Astrocyte (in vitro differentiated cells and primary cell): ENCODE measurements at regions not wholly inside any gene's neighbourhood (a gene's known extent, or its start where the extent isn't known, plus 50 kb on each side); places are given as distances from the start of the nearest gene placed in this dataset.

Experiments
- DNase-seq: peaks from one replicate; pipeline ENCODE4 v3.0.0-alpha.2; 2010; ENCODE audit warnings: low read depth
- FAIRE-seq: peaks from 2 replicates; lab custom pipeline; 2011; peaks lifted over from hg19 to GRCh38; lab: Jason Lieb, UNC
- H2AFZ ChIP-seq: 2 replicates; pipeline ENCODE4 v1.6.0; 2012; ENCODE audit warnings: low read depth, low read length, inconsistent platforms
- H3K27ac ChIP-seq: 2 replicates; pipeline ENCODE4 v1.5.1; 2011; ENCODE audit warnings: low read depth, low read length, inconsistent platforms
- H3K27me3 ChIP-seq: 2 replicates; pipeline ENCODE4 v1.6.0; 2011; ENCODE audit warnings: low read length, inconsistent platforms; ENCODE audit not compliant: insufficient read depth
- H3K36me3 ChIP-seq: 2 replicates; pipeline ENCODE4 v1.5.1; 2011; ENCODE audit warnings: low read length, inconsistent platforms; ENCODE audit not compliant: insufficient read depth
- H3K4me1 ChIP-seq: 2 replicates; pipeline ENCODE4 v1.5.1; 2011; ENCODE audit warnings: low read length, inconsistent platforms; ENCODE audit not compliant: insufficient read depth
- H3K4me2 ChIP-seq: 2 replicates; pipeline ENCODE4 v1.6.0; 2012; ENCODE audit warnings: low read length, inconsistent platforms
- H3K4me3 ChIP-seq: 2 replicates; pipeline ENCODE4 v1.5.1; 2011; ENCODE audit warnings: low read depth, mild to moderate bottlenecking, low read length, inconsistent platforms; ENCODE audit not compliant: insufficient read depth
- H3K79me2 ChIP-seq: 2 replicates; pipeline ENCODE4 v1.6.0; 2012; ENCODE audit warnings: mild to moderate bottlenecking, low read length, inconsistent platforms; ENCODE audit not compliant: insufficient read depth
- H3K9ac ChIP-seq: 2 replicates; pipeline ENCODE4 v1.6.0; 2012; ENCODE audit warnings: mild to moderate bottlenecking, low read length, inconsistent platforms
- H3K9me3 ChIP-seq: 2 replicates; pipeline ENCODE4 v1.5.1; 2012; ENCODE audit warnings: low read depth, mild to moderate bottlenecking, low read length, inconsistent platforms; ENCODE audit not compliant: insufficient read depth
- H4K20me1 ChIP-seq: 2 replicates; pipeline ENCODE4 v1.6.0; 2012; ENCODE audit warnings: low read length, inconsistent platforms; ENCODE audit not compliant: insufficient read depth
- H3K27ac Mint-ChIP-seq: one replicate; pipeline ENCODE4 v1.8.0; 2021; ENCODE audit warnings: mild to moderate bottlenecking, mixed read lengths; ENCODE audit not compliant: unreplicated experiment
- H3K27me3 Mint-ChIP-seq: one replicate; pipeline ENCODE4 v1.8.0; 2021; ENCODE audit warnings: low read depth, mixed read lengths; ENCODE audit not compliant: unreplicated experiment
- H3K36me3 Mint-ChIP-seq: one replicate; pipeline ENCODE4 v1.8.0; 2021; ENCODE audit warnings: low read depth, mixed read lengths; ENCODE audit not compliant: unreplicated experiment
- H3K4me1 Mint-ChIP-seq: one replicate; pipeline ENCODE4 v1.8.0; 2021; ENCODE audit warnings: low read depth, mixed read lengths; ENCODE audit not compliant: unreplicated experiment
- H3K4me3 Mint-ChIP-seq: one replicate; pipeline ENCODE4 v1.8.0; 2021; ENCODE audit warnings: mild to moderate bottlenecking, moderate library complexity, mixed read lengths; ENCODE audit not compliant: unreplicated experiment
- H3K9me3 Mint-ChIP-seq: one replicate; pipeline ENCODE4 v1.8.0; 2021; ENCODE audit warnings: mild to moderate bottlenecking, mixed read lengths; ENCODE audit not compliant: unreplicated experiment
- EZH2 ChIP-seq: IDR thresholded peaks from 2 replicates; pipeline ENCODE4 v1.6.1; 2012; ENCODE audit warnings: mild to moderate bottlenecking, low read length, inconsistent platforms; ENCODE audit not compliant: insufficient read depth
- TF ChIP-seq, protein P1 (sequence below): IDR thresholded peaks from 2 replicates; pipeline ENCODE4 v1.5.1; 2011; ENCODE audit warnings: low read depth, mild to moderate bottlenecking, inconsistent platforms, low read length, moderate library complexity; ENCODE audit not compliant: insufficient read depth

DNA sequence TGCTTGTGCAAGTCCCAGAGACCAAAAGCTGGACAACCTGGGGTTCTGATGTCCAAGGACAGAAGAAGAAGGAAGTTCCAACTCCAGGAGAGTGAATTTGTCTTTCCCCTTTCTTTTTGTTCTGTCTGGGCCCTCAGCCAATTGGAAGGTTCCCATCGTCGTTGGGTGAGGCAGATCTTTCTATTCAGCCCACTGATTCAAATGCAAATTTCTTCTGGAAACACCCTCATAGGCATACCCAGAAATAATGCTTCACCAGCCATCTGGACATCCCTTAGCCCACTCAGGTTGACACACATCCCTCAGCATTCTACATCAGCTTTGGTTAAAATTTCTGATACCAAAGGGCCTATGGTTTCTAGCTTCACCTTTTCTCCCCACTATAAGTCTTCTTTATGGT is 156.5 kb downstream of the SP3 start:
- Histone ChIP-seq H3K4me1 (no peaks in the 10 kb centered on the region), H3K36me3 (no peaks in the 10 kb centered on the region), H3K79me2 (no peaks in the 10 kb centered on the region), H3K9ac (no peak overlapping the region), H3K27me3 (no peaks in the 10 kb centered on the region), H2AFZ (no peak overlapping the region), H3K9me3 (peaks cover 2% of the 10 kb centered on the region), H3K27ac (no peak overlapping the region), H3K4me3 (no peak overlapping the region), H4K20me1 (no peaks in the 10 kb centered on the region), H3K4me2 (no peak overlapping the region)
- Mint-ChIP-seq H3K4me3 (no peak overlapping the region), H3K27ac (no peak overlapping the region), H3K36me3 (peaks cover 2% of the 10 kb centered on the region), H3K9me3 (no peaks in the 10 kb centered on the region), H3K27me3 (no peaks in the 10 kb centered on the region), H3K4me1 (peaks cover 12% of the 10 kb centered on the region)
- no peak for FAIRE-seq
- TF ChIP-seq, protein P1, sequence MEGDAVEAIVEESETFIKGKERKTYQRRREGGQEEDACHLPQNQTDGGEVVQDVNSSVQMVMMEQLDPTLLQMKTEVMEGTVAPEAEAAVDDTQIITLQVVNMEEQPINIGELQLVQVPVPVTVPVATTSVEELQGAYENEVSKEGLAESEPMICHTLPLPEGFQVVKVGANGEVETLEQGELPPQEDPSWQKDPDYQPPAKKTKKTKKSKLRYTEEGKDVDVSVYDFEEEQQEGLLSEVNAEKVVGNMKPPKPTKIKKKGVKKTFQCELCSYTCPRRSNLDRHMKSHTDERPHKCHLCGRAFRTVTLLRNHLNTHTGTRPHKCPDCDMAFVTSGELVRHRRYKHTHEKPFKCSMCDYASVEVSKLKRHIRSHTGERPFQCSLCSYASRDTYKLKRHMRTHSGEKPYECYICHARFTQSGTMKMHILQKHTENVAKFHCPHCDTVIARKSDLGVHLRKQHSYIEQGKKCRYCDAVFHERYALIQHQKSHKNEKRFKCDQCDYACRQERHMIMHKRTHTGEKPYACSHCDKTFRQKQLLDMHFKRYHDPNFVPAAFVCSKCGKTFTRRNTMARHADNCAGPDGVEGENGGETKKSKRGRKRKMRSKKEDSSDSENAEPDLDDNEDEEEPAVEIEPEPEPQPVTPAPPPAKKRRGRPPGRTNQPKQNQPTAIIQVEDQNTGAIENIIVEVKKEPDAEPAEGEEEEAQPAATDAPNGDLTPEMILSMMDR: no peak
- TF ChIP-seq EZH2: no peak
- DNase-seq: no peak

DNA sequence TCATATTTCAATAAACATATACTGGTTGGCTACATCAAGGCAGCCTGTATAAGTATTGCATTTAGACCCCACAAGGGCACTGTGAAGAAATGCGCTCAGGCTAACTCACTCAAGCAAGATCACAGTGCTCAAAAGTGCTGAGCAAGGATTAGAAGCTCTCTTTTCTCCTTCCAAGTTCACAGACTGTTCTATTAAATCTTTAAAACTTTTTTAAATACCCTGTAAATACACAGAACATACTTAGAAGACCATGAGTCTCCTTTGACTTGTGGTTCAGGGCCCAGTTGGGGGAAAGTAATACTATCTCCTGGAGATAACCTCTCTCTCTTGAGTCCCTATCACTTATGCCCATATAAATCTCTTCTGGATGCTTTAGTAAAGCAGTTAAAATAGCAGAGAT is 152.9 kb downstream of the SP3 start:
- Mint-ChIP-seq H3K36me3 (peaks cover 2% of the 10 kb centered on the region), H3K27me3 (peaks cover 2% of the 10 kb centered on the region), H3K9me3 (no peaks in the 10 kb centered on the region), H3K27ac (no peak overlapping the region), H3K4me3 (no peak overlapping the region), H3K4me1 (no peaks in the 10 kb centered on the region)
- H3K4me3 ChIP-seq: no peak overlapping the region
- no peak overlapping the region for H3K27ac ChIP-seq
- H3K36me3 ChIP-seq: no peaks in the 10 kb centered on the region
- H3K27me3 ChIP-seq: no peaks in the 10 kb centered on the region
- FAIRE-seq (no peak), DNase-seq (no peak)
- H3K79me2 ChIP-seq: no peaks in the 10 kb centered on the region
- H2AFZ ChIP-seq: no peak overlapping the region
- peaks cover 2% of the 10 kb centered on the region for H3K9me3 ChIP-seq
- no peak overlapping the region for H3K4me2 ChIP-seq
- H3K4me1 ChIP-seq: no peaks in the 10 kb centered on the region
- H4K20me1 ChIP-seq: no peaks in the 10 kb centered on the region
- TF ChIP-seq, protein P1: no peak
- no peak for TF ChIP-seq EZH2
- H3K9ac ChIP-seq: no peak overlapping the region

DNA sequence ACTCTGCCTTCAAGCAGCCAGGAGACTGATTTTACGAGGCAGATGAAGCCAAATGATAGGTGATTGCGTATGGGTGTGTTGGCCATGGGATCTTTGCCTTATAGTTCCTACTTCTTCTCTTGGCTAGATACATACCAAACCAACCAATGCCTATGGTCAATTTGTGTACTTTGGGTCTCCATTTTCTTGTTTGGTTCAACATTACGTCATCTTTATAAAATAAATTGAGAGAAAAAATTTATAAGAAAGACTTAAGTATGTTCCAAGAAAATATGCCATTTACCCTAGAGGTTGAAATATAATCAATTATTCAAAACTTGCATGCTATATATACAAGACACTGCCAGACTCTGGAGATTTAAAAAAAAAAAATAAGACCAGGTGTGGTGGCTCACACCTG is 150.9 kb downstream of the SP3 start:
- H3K79me2 ChIP-seq: no peaks in the 10 kb centered on the region
- no peak for TF ChIP-seq EZH2
- TF ChIP-seq, protein P1: no peak
- Mint-ChIP-seq H3K27ac (no peak overlapping the region), H3K27me3 (peaks cover 2% of the 10 kb centered on the region), H3K9me3 (no peaks in the 10 kb centered on the region), H3K4me3 (no peak overlapping the region), H3K4me1 (no peaks in the 10 kb centered on the region), H3K36me3 (no peaks in the 10 kb centered on the region)
- H3K4me1 ChIP-seq: no peaks in the 10 kb centered on the region
- H3K9me3 ChIP-seq: no peaks in the 10 kb centered on the region
- no peak overlapping the region for H3K9ac ChIP-seq
- H3K27me3 ChIP-seq: peaks cover under 1% of the 10 kb centered on the region
- no peak overlapping the region for H3K4me3 ChIP-seq
- no peaks in the 10 kb centered on the region for H3K36me3 ChIP-seq
- no peaks in the 10 kb centered on the region for H4K20me1 ChIP-seq
- FAIRE-seq (no peak), DNase-seq (no peak)
- H3K27ac ChIP-seq: no peak overlapping the region
- no peak overlapping the region for H3K4me2 ChIP-seq
- H2AFZ ChIP-seq: no peak overlapping the region
